ENCODE measurements at regions not wholly inside any gene's neighbourhood (a gene's known extent, or its start where the extent isn't known, plus 50 kb on each side); places are given as distances from the start of the nearest gene placed in this dataset.

DNA sequence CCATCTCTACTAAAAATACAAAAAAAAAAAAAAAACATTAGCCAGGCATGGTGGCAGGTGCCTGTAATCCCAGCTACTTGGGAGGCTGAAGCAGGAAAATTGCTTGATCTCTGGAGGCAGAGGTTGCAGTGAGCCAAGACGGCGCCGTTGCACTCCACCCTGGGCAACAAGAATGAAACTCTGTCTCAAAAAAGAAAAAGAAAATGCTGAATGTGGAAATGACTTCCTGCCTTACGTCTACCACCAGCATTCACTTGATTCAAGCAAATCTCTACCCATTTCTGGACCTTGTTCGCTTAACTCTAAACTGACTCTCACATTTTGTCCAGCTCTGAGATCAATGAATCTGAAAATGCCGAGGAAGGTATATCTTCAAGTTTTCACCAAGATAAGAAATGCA, 825.3 kb downstream of the TRIB2 start:
- no peak for TF ChIP-seq EZH2 (IDR thresholded peaks at IDR 0.05; ENCODE audit: borderline replicate concordance, low read depth, low read length)
- TF ChIP-seq, protein P1, sequence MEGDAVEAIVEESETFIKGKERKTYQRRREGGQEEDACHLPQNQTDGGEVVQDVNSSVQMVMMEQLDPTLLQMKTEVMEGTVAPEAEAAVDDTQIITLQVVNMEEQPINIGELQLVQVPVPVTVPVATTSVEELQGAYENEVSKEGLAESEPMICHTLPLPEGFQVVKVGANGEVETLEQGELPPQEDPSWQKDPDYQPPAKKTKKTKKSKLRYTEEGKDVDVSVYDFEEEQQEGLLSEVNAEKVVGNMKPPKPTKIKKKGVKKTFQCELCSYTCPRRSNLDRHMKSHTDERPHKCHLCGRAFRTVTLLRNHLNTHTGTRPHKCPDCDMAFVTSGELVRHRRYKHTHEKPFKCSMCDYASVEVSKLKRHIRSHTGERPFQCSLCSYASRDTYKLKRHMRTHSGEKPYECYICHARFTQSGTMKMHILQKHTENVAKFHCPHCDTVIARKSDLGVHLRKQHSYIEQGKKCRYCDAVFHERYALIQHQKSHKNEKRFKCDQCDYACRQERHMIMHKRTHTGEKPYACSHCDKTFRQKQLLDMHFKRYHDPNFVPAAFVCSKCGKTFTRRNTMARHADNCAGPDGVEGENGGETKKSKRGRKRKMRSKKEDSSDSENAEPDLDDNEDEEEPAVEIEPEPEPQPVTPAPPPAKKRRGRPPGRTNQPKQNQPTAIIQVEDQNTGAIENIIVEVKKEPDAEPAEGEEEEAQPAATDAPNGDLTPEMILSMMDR (IDR thresholded peaks at IDR 0.05 in 2 of 3, conservative IDR thresholded peaks at IDR 0.05 in 1 of 3; ENCODE audit: insufficient read depth in 2 of 3, low read depth in 1 of 3, low read length in 3 of 3): no peak
- TF ChIP-seq GATA2 (CRISPR knock-in tag; IDR thresholded peaks at IDR 0.05): no peak
- no peak for TF ChIP-seq POLR2A (conservative IDR thresholded peaks at IDR 0.05)
- TF ChIP-seq TEAD2 (tag; IDR thresholded peaks at IDR 0.05): no peak
- TF ChIP-seq CBX5 (IDR thresholded peaks at IDR 0.05; ENCODE audit: borderline replicate concordance, low read depth): no peak
- TF ChIP-seq SMC3 (conservative IDR thresholded peaks at IDR 0.05; ENCODE audit: insufficient read depth, low read depth, low read length): no peak
- TF ChIP-seq CEBPB (tag; IDR thresholded peaks at IDR 0.05): no peak
- TF ChIP-seq POLR2AphosphoS5 (IDR thresholded peaks at IDR 0.05; ENCODE audit: control insufficient read depth, insufficient read depth, low read depth, low read length): no peak
- no peak for TF ChIP-seq HDAC2 (IDR thresholded peaks at IDR 0.05)
- no peak for TF ChIP-seq EP300 (IDR thresholded peaks at IDR 0.05; ENCODE audit: low read length)
- no peak for TF ChIP-seq GABPB1 (CRISPR knock-in tag; IDR thresholded peaks at IDR 0.05)
- TF ChIP-seq, protein P2, sequence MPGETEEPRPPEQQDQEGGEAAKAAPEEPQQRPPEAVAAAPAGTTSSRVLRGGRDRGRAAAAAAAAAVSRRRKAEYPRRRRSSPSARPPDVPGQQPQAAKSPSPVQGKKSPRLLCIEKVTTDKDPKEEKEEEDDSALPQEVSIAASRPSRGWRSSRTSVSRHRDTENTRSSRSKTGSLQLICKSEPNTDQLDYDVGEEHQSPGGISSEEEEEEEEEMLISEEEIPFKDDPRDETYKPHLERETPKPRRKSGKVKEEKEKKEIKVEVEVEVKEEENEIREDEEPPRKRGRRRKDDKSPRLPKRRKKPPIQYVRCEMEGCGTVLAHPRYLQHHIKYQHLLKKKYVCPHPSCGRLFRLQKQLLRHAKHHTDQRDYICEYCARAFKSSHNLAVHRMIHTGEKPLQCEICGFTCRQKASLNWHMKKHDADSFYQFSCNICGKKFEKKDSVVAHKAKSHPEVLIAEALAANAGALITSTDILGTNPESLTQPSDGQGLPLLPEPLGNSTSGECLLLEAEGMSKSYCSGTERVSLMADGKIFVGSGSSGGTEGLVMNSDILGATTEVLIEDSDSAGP (CRISPR knock-in tag; IDR thresholded peaks at IDR 0.05): no peak
- TF ChIP-seq, protein P3, sequence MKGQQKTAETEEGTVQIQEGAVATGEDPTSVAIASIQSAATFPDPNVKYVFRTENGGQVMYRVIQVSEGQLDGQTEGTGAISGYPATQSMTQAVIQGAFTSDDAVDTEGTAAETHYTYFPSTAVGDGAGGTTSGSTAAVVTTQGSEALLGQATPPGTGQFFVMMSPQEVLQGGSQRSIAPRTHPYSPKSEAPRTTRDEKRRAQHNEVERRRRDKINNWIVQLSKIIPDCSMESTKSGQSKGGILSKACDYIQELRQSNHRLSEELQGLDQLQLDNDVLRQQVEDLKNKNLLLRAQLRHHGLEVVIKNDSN (CRISPR knock-in tag; IDR thresholded peaks at IDR 0.05): no peak
